Brain microvascular endothelial cell (primary cell): ENCODE measurements at regions not wholly inside any gene's neighbourhood (a gene's known extent, or its start where the extent isn't known, plus 50 kb on each side); places are given as distances from the start of the nearest gene placed in this dataset.

Source experiments
- DNase-seq: peaks from one replicate; pipeline ENCODE4 v3.0.0-alpha.2; 2020
- H3K27ac ChIP-seq: fragments of 250-450 bp; sonication (Bioruptor Pico); 2 replicates; pipeline ENCODE4 v1.5.1; 2020; ENCODE audit warnings: mild to moderate bottlenecking, moderate library complexity
- H3K27me3 ChIP-seq: fragments of 250-450 bp; sonication (Bioruptor Pico); replicated peaks from 2 replicates; pipeline ENCODE4 v1.5.1; 2020; ENCODE audit warnings: mild to moderate bottlenecking
- H3K36me3 ChIP-seq: fragments of 250-450 bp; sonication (Bioruptor Pico); replicated peaks from 2 replicates; pipeline ENCODE4 v1.5.1; 2020; ENCODE audit warnings: mild to moderate bottlenecking
- H3K4me3 ChIP-seq: 2 replicates; pipeline ENCODE4 v1.5.1; 2011; ENCODE audit warnings: low read depth, mild to moderate bottlenecking, control low read depth, low read length, moderate library complexity
- CTCF ChIP-seq: IDR thresholded peaks from 2 replicates; pipeline ENCODE4 v1.5.1; 2011; ENCODE audit warnings: low read depth, mild to moderate bottlenecking, moderate library complexity, low read length, control low read depth, inconsistent platforms; ENCODE audit errors: missing control alignments
- in situ Hi-C: cut with HindIII; loops from 2 replicates; pipeline ENCODE4 v1.10.0; 2017; ENCODE audit warnings: low sequenced_read_pairs, low pct_ligation_motif_present

- Histone ChIP-seq H3K4me3 (no peak overlapping the region), H3K36me3 (no peaks in the 10 kb centered on the region), H3K27me3 (no peaks in the 10 kb centered on the region), H3K27ac (no peak overlapping the region)
- in situ Hi-C loops: no loop called here
- no peak for TF ChIP-seq CTCF
- DNase-seq: no peak
Observed at GRCh38 chr6:126504792-126505191, 164.9 kb downstream of the CENPW start.

DNA sequence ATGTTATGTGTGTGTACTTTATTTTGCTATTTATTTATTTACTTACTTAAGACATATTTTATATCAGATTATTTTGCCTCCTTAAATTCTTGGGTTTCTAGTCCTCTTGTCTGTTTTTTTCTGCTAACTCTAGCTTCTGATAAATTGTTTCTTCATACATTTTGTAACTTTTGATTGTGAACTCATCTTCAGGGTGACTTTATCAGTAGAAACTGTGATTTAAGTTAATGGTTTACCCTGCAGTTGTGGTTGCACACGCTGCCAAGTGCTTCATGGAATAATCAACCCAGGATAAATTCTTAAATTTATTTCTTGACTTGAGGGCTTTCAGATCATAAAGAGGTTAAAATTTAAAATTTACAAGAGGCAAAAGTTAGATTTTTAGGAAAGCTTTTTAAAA is 173.3 kb downstream of the CENPW start:
- Histone ChIP-seq H3K4me3 (no peak overlapping the region), H3K36me3 (no peaks in the 10 kb centered on the region), H3K27ac (no peak overlapping the region), H3K27me3 (no peaks in the 10 kb centered on the region)
- no peak for DNase-seq
- in situ Hi-C loops: no loop called here
- no peak for TF ChIP-seq CTCF

DNA sequence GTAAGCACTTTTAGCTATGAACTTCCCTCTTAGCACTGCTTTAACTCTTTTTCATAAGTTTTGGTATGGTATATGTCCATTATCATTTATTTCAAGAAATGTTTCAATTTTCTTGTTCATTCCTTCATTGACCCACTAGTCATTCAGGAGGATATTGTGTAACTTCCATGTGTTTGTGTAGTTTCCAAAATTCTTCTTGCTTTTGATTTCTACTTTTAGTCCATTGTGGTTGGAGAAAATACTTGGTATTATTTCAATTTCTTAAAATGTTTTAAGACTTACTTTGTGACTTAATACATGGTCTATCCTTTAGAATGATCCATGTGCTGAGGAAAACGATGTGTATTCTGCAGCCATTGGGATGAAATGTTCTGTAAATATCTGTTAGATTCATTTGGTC is 176.5 kb downstream of the CENPW start:
- in situ Hi-C loops: no loop called here
- no peak for TF ChIP-seq CTCF
- H3K4me3 ChIP-seq: no peak overlapping the region
- no peaks in the 10 kb centered on the region for H3K36me3 ChIP-seq
- H3K27ac ChIP-seq: no peak overlapping the region
- DNase-seq: no peak
- H3K27me3 ChIP-seq: no peaks in the 10 kb centered on the region

DNA sequence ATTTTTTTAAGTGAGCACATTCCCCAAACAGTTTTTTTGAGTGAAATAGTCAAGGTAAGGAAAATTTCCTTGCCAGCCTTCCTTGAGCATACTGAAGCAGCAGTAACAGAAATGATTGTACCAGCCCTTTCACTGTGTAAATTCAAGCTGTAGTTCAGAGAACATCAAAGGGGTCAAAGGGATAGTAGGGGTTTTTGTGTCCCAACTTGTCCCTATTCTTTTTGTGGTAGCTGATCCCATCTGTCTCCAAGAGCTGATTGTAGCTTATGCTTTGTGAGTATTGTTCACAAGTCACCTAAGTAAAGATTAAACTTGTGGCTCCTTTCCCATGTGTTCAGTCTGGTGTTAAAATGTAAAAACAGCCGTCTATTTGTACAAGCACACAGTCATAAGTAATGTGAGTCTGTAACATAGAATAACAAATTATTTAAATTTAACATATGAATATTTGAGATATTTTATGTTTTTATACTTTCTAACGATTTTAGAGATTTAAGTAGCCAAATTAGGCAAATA is 185.0 kb downstream of the CENPW start:
- in situ Hi-C loops: no loop called here

GRCh38 chr6:126526547-126526946 is 186.6 kb downstream of the CENPW start:
- no peak overlapping the region for H3K27ac ChIP-seq
- H3K4me3 ChIP-seq: no peak overlapping the region
- no peak for DNase-seq
- no peaks in the 10 kb centered on the region for H3K27me3 ChIP-seq
- no peaks in the 10 kb centered on the region for H3K36me3 ChIP-seq
- TF ChIP-seq CTCF: no peak
- in situ Hi-C loops: no loop called here

More for the DNA sequence above, 185.0 kb downstream of the CENPW start:
- TF ChIP-seq CTCF: no peak
- Histone ChIP-seq H3K27ac (no peak overlapping the region), H3K27me3 (no peaks in the 10 kb centered on the region), H3K4me3 (no peak overlapping the region), H3K36me3 (no peaks in the 10 kb centered on the region)
- DNase-seq: no peak

- Histone ChIP-seq H3K27me3 (no peaks in the 10 kb centered on the region), H3K4me3 (no peak overlapping the region), H3K36me3 (no peaks in the 10 kb centered on the region), H3K27ac (no peak overlapping the region)
- no peak for TF ChIP-seq CTCF
- DNase-seq: no peak
- in situ Hi-C loops: no loop called here
Observed at GRCh38 chr6:126526996-126527606, 187.2 kb downstream of the CENPW start.
